ENCODE measurements at regions not wholly inside any gene's neighbourhood (a gene's known extent, or its start where the extent isn't known, plus 50 kb on each side); places are given as distances from the start of the nearest gene placed in this dataset.

GRCh38 chr12:65681226-65681625, 143.1 kb upstream of the HMGA2 start:
- CTCF ChIA-PET = no interaction called here
- DNase-seq (ENCODE audit: low spot score) = no peak
- Histone ChIP-seq H3K9me3 (ENCODE audit: low read depth, low read length, poor library complexity, severe bottlenecking) (no peaks in the 10 kb centered on the region), H3K27me3 (replicated peaks; ENCODE audit: insufficient read depth, low read depth, low read length, poor library complexity) (no peaks in the 10 kb centered on the region), H3K4me3 (ENCODE audit: low read depth, low read length, poor library complexity, severe bottlenecking) (no peak overlapping the region), H3K27ac (ENCODE audit: low read depth, low read length, poor library complexity, severe bottlenecking) (no peak overlapping the region), H3K4me1 (ENCODE audit: insufficient read depth, low read length, poor library complexity, severe bottlenecking) (no peaks in the 10 kb centered on the region), H3K36me3 (ENCODE audit: insufficient read depth, low read length, poor library complexity, severe bottlenecking) (no peaks in the 10 kb centered on the region)
- POLR2A ChIA-PET (ENCODE audit: low non-redundant PET) = no interaction called here
- BruUV-seq (replicated peaks) = no TSS peak
- no peak for TF ChIP-seq EZH2 (IDR thresholded peaks at IDR 0.05; ENCODE audit: borderline replicate concordance, low read depth, low read length, poor library complexity, severe bottlenecking)
- TF ChIP-seq CTCF (conservative IDR thresholded peaks at IDR 0.05; ENCODE audit: low read depth, low read length) = no peak
- intact Hi-C loops (cut with micrococcal nuclease; ENCODE audit: unreplicated experiment) = no loop called here

- BruUV-seq (replicated peaks) = no TSS peak
- DNase-seq (ENCODE audit: low spot score) = no peak
- Histone ChIP-seq H3K27ac (ENCODE audit: low read depth, low read length, poor library complexity, severe bottlenecking) (no peak overlapping the region), H3K27me3 (replicated peaks; ENCODE audit: insufficient read depth, low read depth, low read length, poor library complexity) (no peaks in the 10 kb centered on the region), H3K4me1 (ENCODE audit: insufficient read depth, low read length, poor library complexity, severe bottlenecking) (no peaks in the 10 kb centered on the region), H3K9me3 (ENCODE audit: low read depth, low read length, poor library complexity, severe bottlenecking) (no peaks in the 10 kb centered on the region), H3K36me3 (ENCODE audit: insufficient read depth, low read length, poor library complexity, severe bottlenecking) (no peaks in the 10 kb centered on the region), H3K4me3 (ENCODE audit: low read depth, low read length, poor library complexity, severe bottlenecking) (no peak overlapping the region)
- ChIA-PET CTCF (no interaction called here), POLR2A (ENCODE audit: low non-redundant PET) (no interaction called here)
- TF ChIP-seq CTCF (conservative IDR thresholded peaks at IDR 0.05; ENCODE audit: low read depth, low read length) (no peak), EZH2 (IDR thresholded peaks at IDR 0.05; ENCODE audit: borderline replicate concordance, low read depth, low read length, poor library complexity, severe bottlenecking) (no peak)
- intact Hi-C loops (cut with micrococcal nuclease; ENCODE audit: unreplicated experiment) = no loop called here
Observed at GRCh38 chr12:65682112-65682511, 142.2 kb upstream of the HMGA2 start.

GRCh38 chr12:65684906-65685305, 139.4 kb upstream of the HMGA2 start:
- CTCF ChIA-PET = no interaction called here
- H3K4me3 ChIP-seq (ENCODE audit: low read depth, low read length, poor library complexity, severe bottlenecking) = no peak overlapping the region
- no peaks in the 10 kb centered on the region for H3K27me3 ChIP-seq (replicated peaks; ENCODE audit: insufficient read depth, low read depth, low read length, poor library complexity)
- BruUV-seq (replicated peaks) = no TSS peak
- no peaks in the 10 kb centered on the region for H3K9me3 ChIP-seq (ENCODE audit: low read depth, low read length, poor library complexity, severe bottlenecking)
- intact Hi-C loops (cut with micrococcal nuclease; ENCODE audit: unreplicated experiment) = loop anchor here (5.0 kb wide), 1 partner anchor 83 kb away; no protein-coding TSS in a partner anchor
- no peak overlapping the region for H3K27ac ChIP-seq (ENCODE audit: low read depth, low read length, poor library complexity, severe bottlenecking)
- no peaks in the 10 kb centered on the region for H3K4me1 ChIP-seq (ENCODE audit: insufficient read depth, low read length, poor library complexity, severe bottlenecking)
- no peak for DNase-seq (ENCODE audit: low spot score)
- no peaks in the 10 kb centered on the region for H3K36me3 ChIP-seq (ENCODE audit: insufficient read depth, low read length, poor library complexity, severe bottlenecking)
- POLR2A ChIA-PET (ENCODE audit: low non-redundant PET) = no interaction called here
- TF ChIP-seq EZH2 (IDR thresholded peaks at IDR 0.05; ENCODE audit: borderline replicate concordance, low read depth, low read length, poor library complexity, severe bottlenecking) = no peak
- no peak for TF ChIP-seq CTCF (conservative IDR thresholded peaks at IDR 0.05; ENCODE audit: low read depth, low read length)
